GM23248 (cell line): ENCODE measurements at regions not wholly inside any gene's neighbourhood (a gene's known extent, or its start where the extent isn't known, plus 50 kb on each side); places are given as distances from the start of the nearest gene placed in this dataset.

ENCODE experiments used
- EZH2 ChIP-seq: fragments of 200-600 bp; sonication (generic); IDR thresholded peaks from 2 replicates; pipeline ENCODE4 v1.6.1; 2018; ENCODE audit warnings: antibody characterized with exemption, mild to moderate bottlenecking; ENCODE audit not compliant: insufficient read depth, poor library complexity, severe bottlenecking
- EZH2phosphoT487 ChIP-seq: fragments of 200-600 bp; sonication (generic); IDR thresholded peaks from 2 replicates; pipeline ENCODE4 v1.6.1; 2018; ENCODE audit warnings: antibody characterized with exemption, moderate library complexity, mild to moderate bottlenecking, low read depth; ENCODE audit not compliant: insufficient read depth

DNA sequence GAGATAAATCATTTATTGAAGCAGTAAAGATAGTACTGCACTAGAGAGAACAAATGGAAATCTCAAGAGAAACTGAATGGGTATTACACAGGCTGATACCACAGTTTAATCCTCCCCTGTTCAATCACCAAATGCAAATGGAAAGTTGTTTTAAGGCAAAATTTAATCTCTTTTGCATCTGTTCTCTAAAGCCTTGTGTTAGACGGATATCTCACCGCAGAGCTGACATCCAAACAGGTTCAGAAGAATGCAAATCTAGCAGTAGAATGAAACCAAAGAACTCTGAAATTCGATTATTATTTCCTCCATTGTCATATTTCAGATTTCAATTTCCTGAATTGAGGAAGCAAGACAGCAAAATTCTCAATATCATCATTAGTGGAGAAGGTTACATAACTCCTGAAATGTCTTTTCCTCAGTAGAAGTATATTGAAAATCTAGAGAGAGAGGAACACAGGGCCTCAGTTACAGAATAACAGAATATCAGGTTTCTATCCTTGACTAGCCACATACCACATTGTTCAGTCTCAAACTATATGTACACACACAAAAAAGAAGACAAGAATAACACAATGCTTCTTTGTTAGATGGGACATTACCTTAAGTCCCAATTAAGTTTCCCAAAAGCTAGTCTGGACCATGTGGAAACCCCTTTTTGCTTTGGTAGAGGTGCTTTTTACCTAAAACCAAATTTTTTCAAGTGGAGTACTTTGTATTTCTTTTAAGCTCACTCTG, 94.1 kb upstream of the BANK1 start:
- TF ChIP-seq EZH2phosphoT487 (no peak), EZH2 (no peak)
